ENCODE measurements at regions not wholly inside any gene's neighbourhood (a gene's known extent, or its start where the extent isn't known, plus 50 kb on each side); places are given as distances from the start of the nearest gene placed in this dataset.

GRCh38 chr20:39600156-39600555 lies 638.0 kb downstream of the DHX35 start:
- DNase-seq: no peak

- DNase-seq: no peak
These were observed 634.4 kb downstream of the DHX35 start for GRCh38 chr20:39596554-39596953.

- DNase-seq: no peak
These were observed 630.2 kb downstream of the DHX35 start for GRCh38 chr20:39592371-39592770.

- no peak for DNase-seq
These were observed 626.1 kb downstream of the DHX35 start for GRCh38 chr20:39588148-39588757.

- DNase-seq: no peak
These were observed 618.9 kb downstream of the DHX35 start for GRCh38 chr20:39581034-39581433.

- no peak for DNase-seq
These were observed 614.6 kb downstream of the DHX35 start for GRCh38 chr20:39576771-39577170.

- DNase-seq: no peak
These were observed 611.9 kb downstream of the DHX35 start for GRCh38 chr20:39574061-39574460.

- DNase-seq: no peak
These were observed 609.0 kb downstream of the DHX35 start for GRCh38 chr20:39571171-39571570.

- no peak for DNase-seq
These were observed 606.0 kb downstream of the DHX35 start for GRCh38 chr20:39568109-39568508.

- DNase-seq: no peak
These were observed 601.2 kb downstream of the DHX35 start for GRCh38 chr20:39563349-39563748.

- no peak for DNase-seq
These were observed 592.2 kb downstream of the DHX35 start for GRCh38 chr20:39554341-39554740.

GRCh38 chr20:39553120-39553519 lies 591.0 kb downstream of the DHX35 start:
- no peak for DNase-seq

- DNase-seq: no peak
These were observed 587.6 kb downstream of the DHX35 start for GRCh38 chr20:39549733-39550132.

- no peak for DNase-seq
These were observed 585.6 kb downstream of the DHX35 start for GRCh38 chr20:39547546-39548408.

GRCh38 chr20:39541136-39541803 lies 579.1 kb downstream of the DHX35 start:
- DNase-seq: no peak

GRCh38 chr20:39538317-39538716 lies 576.2 kb downstream of the DHX35 start:
- no peak for DNase-seq

- DNase-seq: no peak
These were observed 573.2 kb downstream of the DHX35 start for GRCh38 chr20:39535301-39535700.

GRCh38 chr20:39534846-39535245 lies 572.7 kb downstream of the DHX35 start:
- no peak for DNase-seq

- DNase-seq: no peak
These were observed 571.7 kb downstream of the DHX35 start for GRCh38 chr20:39533858-39534257.

- DNase-seq: no peak
These were observed 570.1 kb downstream of the DHX35 start for GRCh38 chr20:39532205-39532604.

- DNase-seq: no peak
These were observed 566.3 kb downstream of the DHX35 start for GRCh38 chr20:39528436-39528835.

GRCh38 chr20:39524371-39524911 lies 562.3 kb downstream of the DHX35 start:
- peak; percentile 1 for DNase-seq

- DNase-seq: no peak
These were observed 561.3 kb downstream of the DHX35 start for GRCh38 chr20:39523405-39523804.

GRCh38 chr20:39518654-39519053 lies 556.5 kb downstream of the DHX35 start:
- no peak for DNase-seq
